ENCODE measurements at regions not wholly inside any gene's neighbourhood (a gene's known extent, or its start where the extent isn't known, plus 50 kb on each side); places are given as distances from the start of the nearest gene placed in this dataset.

DNA sequence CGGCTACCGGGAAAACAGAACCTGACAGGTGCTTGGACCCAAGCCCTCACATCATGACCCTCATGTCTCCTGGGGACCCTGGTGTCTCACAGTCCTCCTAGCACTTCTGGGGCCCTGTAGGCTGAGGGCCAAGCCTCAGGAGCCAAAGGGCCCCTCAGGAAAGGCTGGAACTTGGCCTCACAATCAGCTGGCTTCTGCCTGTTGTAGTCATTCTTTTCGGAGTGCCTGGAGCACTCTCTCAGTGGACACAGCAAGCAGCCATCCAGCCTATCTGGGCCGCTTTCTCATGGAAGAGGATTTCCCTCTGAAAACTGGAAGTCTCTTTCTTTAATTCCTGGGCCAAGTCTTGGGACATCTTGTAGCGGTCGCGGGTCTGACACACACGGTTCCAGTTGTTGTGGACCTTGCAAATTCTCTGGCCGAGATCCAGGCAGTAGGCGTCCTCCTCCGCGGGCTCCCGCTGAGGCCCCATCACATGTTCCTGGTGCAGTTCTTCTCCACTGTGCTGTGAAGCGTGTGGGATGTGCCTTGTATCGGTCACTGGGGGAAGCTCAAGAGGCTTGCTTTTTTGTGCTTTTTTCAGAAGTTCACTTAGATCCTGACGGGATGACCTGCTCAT, 169.3 kb downstream of the EMP1 start:
- TF ChIP-seq BHLHE40 (IDR thresholded peaks at IDR 0.05; ENCODE audit: low read depth, low read length) (no peak), CEBPB (IDR thresholded peaks at IDR 0.05; ENCODE audit: low read depth, low read length) (no peak), POLR2A (IDR thresholded peaks at IDR 0.05; ENCODE audit: low read depth, low read length) (no peak), RAD21 (IDR thresholded peaks at IDR 0.05; ENCODE audit: low read length) (no peak), SMC3 (IDR thresholded peaks at IDR 0.05; ENCODE audit: low read depth, low read length) (no peak), MAFK (IDR thresholded peaks at IDR 0.05; ENCODE audit: low read depth, low read length) (no peak), MXI1 (IDR thresholded peaks at IDR 0.05; ENCODE audit: borderline replicate concordance, low read depth, low read length) (no peak)
- TF ChIP-seq, protein P1, sequence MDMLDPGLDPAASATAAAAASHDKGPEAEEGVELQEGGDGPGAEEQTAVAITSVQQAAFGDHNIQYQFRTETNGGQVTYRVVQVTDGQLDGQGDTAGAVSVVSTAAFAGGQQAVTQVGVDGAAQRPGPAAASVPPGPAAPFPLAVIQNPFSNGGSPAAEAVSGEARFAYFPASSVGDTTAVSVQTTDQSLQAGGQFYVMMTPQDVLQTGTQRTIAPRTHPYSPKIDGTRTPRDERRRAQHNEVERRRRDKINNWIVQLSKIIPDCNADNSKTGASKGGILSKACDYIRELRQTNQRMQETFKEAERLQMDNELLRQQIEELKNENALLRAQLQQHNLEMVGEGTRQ (IDR thresholded peaks at IDR 0.05; ENCODE audit: low read depth, low read length), result no peak
- TF ChIP-seq, protein P2, sequence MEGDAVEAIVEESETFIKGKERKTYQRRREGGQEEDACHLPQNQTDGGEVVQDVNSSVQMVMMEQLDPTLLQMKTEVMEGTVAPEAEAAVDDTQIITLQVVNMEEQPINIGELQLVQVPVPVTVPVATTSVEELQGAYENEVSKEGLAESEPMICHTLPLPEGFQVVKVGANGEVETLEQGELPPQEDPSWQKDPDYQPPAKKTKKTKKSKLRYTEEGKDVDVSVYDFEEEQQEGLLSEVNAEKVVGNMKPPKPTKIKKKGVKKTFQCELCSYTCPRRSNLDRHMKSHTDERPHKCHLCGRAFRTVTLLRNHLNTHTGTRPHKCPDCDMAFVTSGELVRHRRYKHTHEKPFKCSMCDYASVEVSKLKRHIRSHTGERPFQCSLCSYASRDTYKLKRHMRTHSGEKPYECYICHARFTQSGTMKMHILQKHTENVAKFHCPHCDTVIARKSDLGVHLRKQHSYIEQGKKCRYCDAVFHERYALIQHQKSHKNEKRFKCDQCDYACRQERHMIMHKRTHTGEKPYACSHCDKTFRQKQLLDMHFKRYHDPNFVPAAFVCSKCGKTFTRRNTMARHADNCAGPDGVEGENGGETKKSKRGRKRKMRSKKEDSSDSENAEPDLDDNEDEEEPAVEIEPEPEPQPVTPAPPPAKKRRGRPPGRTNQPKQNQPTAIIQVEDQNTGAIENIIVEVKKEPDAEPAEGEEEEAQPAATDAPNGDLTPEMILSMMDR (conservative IDR thresholded peaks at IDR 0.05; ENCODE audit: low read depth, low read length), result no peak

Data from IMR-90 (cell line).